Non-pigmented ciliary epithelial cell (primary cell): ENCODE measurements at regions not wholly inside any gene's neighbourhood (a gene's known extent, or its start where the extent isn't known, plus 50 kb on each side); places are given as distances from the start of the nearest gene placed in this dataset.

Source experiments
- DNase-seq: peaks from one replicate; pipeline ENCODE4 v3.0.0-alpha.2; 2010; ENCODE audit warnings: low read depth

GRCh38 chr18:61167902-61168301, 165.3 kb upstream of the CDH20 start:
- no peak for DNase-seq

- no peak for DNase-seq
Measured at GRCh38 chr18:61169386-61169785, 163.8 kb upstream of the CDH20 start.

GRCh38 chr18:61172624-61173023, 160.6 kb upstream of the CDH20 start:
- no peak for DNase-seq

- DNase-seq = no peak
Measured at GRCh38 chr18:61173554-61173953, 159.7 kb upstream of the CDH20 start.

- no peak for DNase-seq
Measured at GRCh38 chr18:61183798-61184197, 149.4 kb upstream of the CDH20 start.

- DNase-seq = no peak
Measured at GRCh38 chr18:61187971-61188370, 145.3 kb upstream of the CDH20 start.

- DNase-seq = no peak
Measured at GRCh38 chr18:61189376-61189775, 143.9 kb upstream of the CDH20 start.

- DNase-seq = no peak
Measured at GRCh38 chr18:61194726-61195125, 138.5 kb upstream of the CDH20 start.

- no peak for DNase-seq
Measured at GRCh38 chr18:61196750-61197149, 136.5 kb upstream of the CDH20 start.

GRCh38 chr18:61198486-61198885, 134.7 kb upstream of the CDH20 start:
- no peak for DNase-seq

GRCh38 chr18:61199171-61199848, 133.9 kb upstream of the CDH20 start:
- DNase-seq = no peak

- no peak for DNase-seq
Measured at GRCh38 chr18:61201511-61201910, 131.7 kb upstream of the CDH20 start.

GRCh38 chr18:61203151-61203550, 130.1 kb upstream of the CDH20 start:
- no peak for DNase-seq

- no peak for DNase-seq
Measured at GRCh38 chr18:61209801-61210200, 123.4 kb upstream of the CDH20 start.

- no peak for DNase-seq
Measured at GRCh38 chr18:61216051-61216450, 117.2 kb upstream of the CDH20 start.

GRCh38 chr18:61222206-61222605, 111.0 kb upstream of the CDH20 start:
- no peak for DNase-seq

- no peak for DNase-seq
Measured at GRCh38 chr18:61225336-61225735, 107.9 kb upstream of the CDH20 start.

- no peak for DNase-seq
Measured at GRCh38 chr18:61236356-61237057, 96.7 kb upstream of the CDH20 start.

GRCh38 chr18:61237529-61237928, 95.7 kb upstream of the CDH20 start:
- DNase-seq = no peak

- DNase-seq = no peak
Measured at GRCh38 chr18:61239051-61239450, 94.2 kb upstream of the CDH20 start.

GRCh38 chr18:61241260-61241853, 91.9 kb upstream of the CDH20 start:
- DNase-seq = no peak

- no peak for DNase-seq
Measured at GRCh38 chr18:61244632-61245031, 88.6 kb upstream of the CDH20 start.

GRCh38 chr18:61245276-61245675, 88.0 kb upstream of the CDH20 start:
- DNase-seq = no peak

GRCh38 chr18:61248589-61248988, 84.6 kb upstream of the CDH20 start:
- DNase-seq = no peak
